ENCODE measurements at regions not wholly inside any gene's neighbourhood (a gene's known extent, or its start where the extent isn't known, plus 50 kb on each side); places are given as distances from the start of the nearest gene placed in this dataset.

DNA sequence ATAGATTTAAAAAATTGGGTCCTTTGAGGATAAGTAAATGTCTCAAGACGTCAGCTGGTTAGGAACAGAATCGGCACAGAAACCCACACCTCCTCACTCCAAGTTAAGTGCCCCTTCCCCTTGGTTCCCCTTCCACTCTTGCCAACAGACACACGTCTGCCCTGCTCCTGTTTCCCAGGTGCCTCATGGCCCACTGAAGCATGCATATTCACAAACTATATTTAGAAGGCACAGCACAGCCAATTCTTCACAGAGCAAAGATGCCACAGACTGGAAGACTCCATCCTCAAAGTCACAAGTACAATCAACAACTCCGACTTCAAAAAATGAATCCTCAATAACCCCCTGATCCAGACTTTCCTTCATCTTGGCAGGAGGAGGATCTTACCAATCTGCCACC lies 295.4 kb upstream of the NR2F2 start:
- no peaks in the 10 kb centered on the region for H4K20me1 ChIP-seq (ENCODE audit: insufficient read depth, low read length)
- H3K27me3 ChIP-seq (ENCODE audit: insufficient read depth, low read length, poor library complexity), result peaks cover 16% of the 10 kb centered on the region
- DNase-seq (no peak), ATAC-seq (ENCODE audit: insufficient read depth, low read depth) (no peak)
- H3K36me3 ChIP-seq (ENCODE audit: insufficient read depth, low read length), result no peaks in the 10 kb centered on the region
- H3K27ac ChIP-seq (ENCODE audit: low read length), result no peak overlapping the region
- H3K4me2 ChIP-seq (ENCODE audit: insufficient read depth, low read length), result no peak overlapping the region
- no peak overlapping the region for H2AFZ ChIP-seq (ENCODE audit: low read depth, low read length)
- no peaks in the 10 kb centered on the region for H3K79me2 ChIP-seq (ENCODE audit: insufficient read depth, low read length)
- H3K4me3 ChIP-seq (ENCODE audit: low read depth in 1 of 2, low read length in 2 of 2), result no peak overlapping the region
- peaks cover 16% of the 10 kb centered on the region for H3K4me1 ChIP-seq (ENCODE audit: insufficient read depth, low read length)
- no peaks in the 10 kb centered on the region for H3K9me3 ChIP-seq (ENCODE audit: insufficient read depth, low read length, severe bottlenecking)
- H3K9ac ChIP-seq (ENCODE audit: low read depth, low read length), result no peak overlapping the region
- TF ChIP-seq EZH2 (IDR thresholded peaks at IDR 0.05; ENCODE audit: borderline replicate concordance, low read depth, low read length, severe bottlenecking), result no peak
- TF ChIP-seq, protein P1, sequence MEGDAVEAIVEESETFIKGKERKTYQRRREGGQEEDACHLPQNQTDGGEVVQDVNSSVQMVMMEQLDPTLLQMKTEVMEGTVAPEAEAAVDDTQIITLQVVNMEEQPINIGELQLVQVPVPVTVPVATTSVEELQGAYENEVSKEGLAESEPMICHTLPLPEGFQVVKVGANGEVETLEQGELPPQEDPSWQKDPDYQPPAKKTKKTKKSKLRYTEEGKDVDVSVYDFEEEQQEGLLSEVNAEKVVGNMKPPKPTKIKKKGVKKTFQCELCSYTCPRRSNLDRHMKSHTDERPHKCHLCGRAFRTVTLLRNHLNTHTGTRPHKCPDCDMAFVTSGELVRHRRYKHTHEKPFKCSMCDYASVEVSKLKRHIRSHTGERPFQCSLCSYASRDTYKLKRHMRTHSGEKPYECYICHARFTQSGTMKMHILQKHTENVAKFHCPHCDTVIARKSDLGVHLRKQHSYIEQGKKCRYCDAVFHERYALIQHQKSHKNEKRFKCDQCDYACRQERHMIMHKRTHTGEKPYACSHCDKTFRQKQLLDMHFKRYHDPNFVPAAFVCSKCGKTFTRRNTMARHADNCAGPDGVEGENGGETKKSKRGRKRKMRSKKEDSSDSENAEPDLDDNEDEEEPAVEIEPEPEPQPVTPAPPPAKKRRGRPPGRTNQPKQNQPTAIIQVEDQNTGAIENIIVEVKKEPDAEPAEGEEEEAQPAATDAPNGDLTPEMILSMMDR (IDR thresholded peaks at IDR 0.05; ENCODE audit: borderline replicate concordance, extremely low read depth, low read length, poor library complexity, severe bottlenecking), result no peak

GRCh38 chr15:96035635-96036034 lies 294.9 kb upstream of the NR2F2 start:
- ATAC-seq (ENCODE audit: insufficient read depth, low read depth) (no peak), DNase-seq (no peak)
- H4K20me1 ChIP-seq (ENCODE audit: insufficient read depth, low read length), result no peaks in the 10 kb centered on the region
- peaks cover 16% of the 10 kb centered on the region for H3K27me3 ChIP-seq (ENCODE audit: insufficient read depth, low read length, poor library complexity)
- H3K36me3 ChIP-seq (ENCODE audit: insufficient read depth, low read length), result no peaks in the 10 kb centered on the region
- peaks cover 16% of the 10 kb centered on the region for H3K4me1 ChIP-seq (ENCODE audit: insufficient read depth, low read length)
- no peak overlapping the region for H3K27ac ChIP-seq (ENCODE audit: low read length)
- no peak overlapping the region for H3K4me3 ChIP-seq (ENCODE audit: low read depth in 1 of 2, low read length in 2 of 2)
- no peaks in the 10 kb centered on the region for H3K79me2 ChIP-seq (ENCODE audit: insufficient read depth, low read length)
- no peaks in the 10 kb centered on the region for H3K9me3 ChIP-seq (ENCODE audit: insufficient read depth, low read length, severe bottlenecking)
- H3K9ac ChIP-seq (ENCODE audit: low read depth, low read length), result no peak overlapping the region
- no peak overlapping the region for H2AFZ ChIP-seq (ENCODE audit: low read depth, low read length)
- no peak for TF ChIP-seq EZH2 (IDR thresholded peaks at IDR 0.05; ENCODE audit: borderline replicate concordance, low read depth, low read length, severe bottlenecking)
- TF ChIP-seq, protein P1 (IDR thresholded peaks at IDR 0.05; ENCODE audit: borderline replicate concordance, extremely low read depth, low read length, poor library complexity, severe bottlenecking), result no peak
- H3K4me2 ChIP-seq (ENCODE audit: insufficient read depth, low read length), result no peak overlapping the region

DNA sequence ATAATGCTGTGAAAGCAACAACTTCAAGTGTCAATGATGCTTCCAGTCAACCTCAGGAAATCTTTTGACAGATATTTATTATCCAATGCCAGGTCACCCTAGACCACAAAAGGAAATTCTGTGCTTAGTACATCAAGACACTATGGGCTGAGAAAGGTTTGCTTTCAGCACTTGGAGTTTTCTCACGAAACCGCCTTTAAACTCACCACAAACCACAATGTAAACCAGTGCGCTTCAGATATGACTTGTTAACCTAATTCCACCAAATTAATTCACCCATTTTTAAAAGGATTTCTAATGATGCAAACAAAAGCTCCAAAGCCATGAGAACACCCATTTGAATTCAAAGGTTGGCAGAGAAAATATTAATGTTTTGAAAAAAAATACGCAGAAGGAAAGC lies 292.9 kb upstream of the NR2F2 start:
- no peaks in the 10 kb centered on the region for H3K9me3 ChIP-seq (ENCODE audit: insufficient read depth, low read length, severe bottlenecking)
- DNase-seq, result peak; percentile 20
- no peak overlapping the region for H3K4me3 ChIP-seq (ENCODE audit: low read depth in 1 of 2, low read length in 2 of 2)
- no peaks in the 10 kb centered on the region for H4K20me1 ChIP-seq (ENCODE audit: insufficient read depth, low read length)
- H3K27ac ChIP-seq (ENCODE audit: low read length), result no peak overlapping the region
- no peak overlapping the region for H3K9ac ChIP-seq (ENCODE audit: low read depth, low read length)
- H3K4me2 ChIP-seq (ENCODE audit: insufficient read depth, low read length), result no peak overlapping the region
- no peaks in the 10 kb centered on the region for H3K79me2 ChIP-seq (ENCODE audit: insufficient read depth, low read length)
- H2AFZ ChIP-seq (ENCODE audit: low read depth, low read length), result no peak overlapping the region
- peaks cover 16% of the 10 kb centered on the region for H3K4me1 ChIP-seq (ENCODE audit: insufficient read depth, low read length)
- no peaks in the 10 kb centered on the region for H3K36me3 ChIP-seq (ENCODE audit: insufficient read depth, low read length)
- ATAC-seq (ENCODE audit: insufficient read depth, low read depth), result peak; percentile 76; the same call in 2 of the 3 replicates
- TF ChIP-seq EZH2 (IDR thresholded peaks at IDR 0.05; ENCODE audit: borderline replicate concordance, low read depth, low read length, severe bottlenecking), result no peak
- H3K27me3 ChIP-seq (ENCODE audit: insufficient read depth, low read length, poor library complexity), result peaks cover 21% of the 10 kb centered on the region

- ATAC-seq (ENCODE audit: insufficient read depth, low read depth) (no peak), DNase-seq (no peak)
- Histone ChIP-seq H3K27ac (ENCODE audit: low read length) (no peak overlapping the region), H3K9ac (ENCODE audit: low read depth, low read length) (no peak overlapping the region), H4K20me1 (ENCODE audit: insufficient read depth, low read length) (no peaks in the 10 kb centered on the region), H3K9me3 (ENCODE audit: insufficient read depth, low read length, severe bottlenecking) (no peaks in the 10 kb centered on the region), H3K4me3 (ENCODE audit: low read depth in 1 of 2, low read length in 2 of 2) (no peak overlapping the region), H3K79me2 (ENCODE audit: insufficient read depth, low read length) (no peaks in the 10 kb centered on the region), H2AFZ (ENCODE audit: low read depth, low read length) (no peak overlapping the region), H3K4me1 (ENCODE audit: insufficient read depth, low read length) (peaks cover 16% of the 10 kb centered on the region), H3K36me3 (ENCODE audit: insufficient read depth, low read length) (no peaks in the 10 kb centered on the region), H3K4me2 (ENCODE audit: insufficient read depth, low read length) (no peak overlapping the region), H3K27me3 (ENCODE audit: insufficient read depth, low read length, poor library complexity) (peaks cover 23% of the 10 kb centered on the region)
- no peak for TF ChIP-seq EZH2 (IDR thresholded peaks at IDR 0.05; ENCODE audit: borderline replicate concordance, low read depth, low read length, severe bottlenecking)
- TF ChIP-seq, protein P1 (IDR thresholded peaks at IDR 0.05; ENCODE audit: borderline replicate concordance, extremely low read depth, low read length, poor library complexity, severe bottlenecking), result no peak
Measured at GRCh38 chr15:96038131-96038530, 292.4 kb upstream of the NR2F2 start.
